Effector memory CD4-positive, alpha-beta T cell (primary cell): ENCODE measurements at regions not wholly inside any gene's neighbourhood (a gene's known extent, or its start where the extent isn't known, plus 50 kb on each side); places are given as distances from the start of the nearest gene placed in this dataset.
"Not testable (repeated sequence)": the region's sequence is repeated elsewhere in the genome, so short reads cannot be mapped to it uniquely, and the experiment has no call there.

Source experiments
- DNase-seq, 3 donors: peaks; one replicate each; pipeline ENCODE4 v3.0.0-alpha.2; 2020
- H3K27ac ChIP-seq: 2 replicates; pipeline ENCODE4 v1.7.0; 2013; ENCODE audit warnings: mild to moderate bottlenecking, low read length, moderate library complexity; ENCODE audit not compliant: insufficient read depth, poor library complexity, severe bottlenecking
- H3K27me3 ChIP-seq: replicated peaks from 2 replicates; pipeline ENCODE4 v1.7.0; 2013; ENCODE audit warnings: mild to moderate bottlenecking, low read length; ENCODE audit not compliant: insufficient read depth, control insufficient read depth, poor library complexity, severe bottlenecking
- H3K36me3 ChIP-seq: 2 replicates; pipeline ENCODE4 v1.7.0; 2013; ENCODE audit warnings: mild to moderate bottlenecking, low read length, moderate library complexity; ENCODE audit not compliant: control insufficient read depth, insufficient read depth
- H3K4me1 ChIP-seq: 2 replicates; pipeline ENCODE4 v1.7.0; 2013; ENCODE audit warnings: low read length, mild to moderate bottlenecking; ENCODE audit not compliant: control insufficient read depth, insufficient read depth, poor library complexity, severe bottlenecking
- H3K4me3 ChIP-seq: 2 replicates; pipeline ENCODE4 v1.7.0; 2013; ENCODE audit warnings: low read length, low read depth, mild to moderate bottlenecking; ENCODE audit not compliant: insufficient read depth, poor library complexity, severe bottlenecking
- H3K9me3 ChIP-seq: 2 replicates; pipeline ENCODE4 v1.7.0; 2013; ENCODE audit warnings: mild to moderate bottlenecking, low read length, moderate library complexity; ENCODE audit not compliant: control insufficient read depth

DNA sequence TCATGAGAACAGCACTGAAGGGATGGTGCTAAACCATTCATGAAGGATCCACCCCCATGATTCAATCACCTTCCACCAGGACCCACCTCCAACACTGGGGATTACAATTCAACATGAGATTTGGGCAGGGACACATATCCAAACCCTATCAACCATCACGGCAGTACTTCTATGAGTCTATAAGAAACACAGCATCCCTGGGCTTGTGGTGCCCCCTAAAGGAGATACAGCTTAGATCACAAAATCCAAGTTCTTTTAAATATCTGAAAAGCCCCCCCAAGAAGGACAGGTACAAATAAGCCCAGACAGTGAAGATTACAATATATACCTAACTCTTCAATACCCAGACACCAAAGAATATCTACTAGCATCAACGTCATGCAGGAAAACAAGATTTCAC is 233.7 kb upstream of the ADRA1B start:
- DNase-seq, result no peak
- H3K27ac ChIP-seq, result no peak overlapping the region
- no peaks in the 10 kb centered on the region for H3K36me3 ChIP-seq
- no peaks in the 10 kb centered on the region for H3K27me3 ChIP-seq
- H3K9me3 ChIP-seq, result no peaks in the 10 kb centered on the region
- H3K4me1 ChIP-seq, result no peaks in the 10 kb centered on the region
- H3K4me3 ChIP-seq, result no peak overlapping the region

DNA sequence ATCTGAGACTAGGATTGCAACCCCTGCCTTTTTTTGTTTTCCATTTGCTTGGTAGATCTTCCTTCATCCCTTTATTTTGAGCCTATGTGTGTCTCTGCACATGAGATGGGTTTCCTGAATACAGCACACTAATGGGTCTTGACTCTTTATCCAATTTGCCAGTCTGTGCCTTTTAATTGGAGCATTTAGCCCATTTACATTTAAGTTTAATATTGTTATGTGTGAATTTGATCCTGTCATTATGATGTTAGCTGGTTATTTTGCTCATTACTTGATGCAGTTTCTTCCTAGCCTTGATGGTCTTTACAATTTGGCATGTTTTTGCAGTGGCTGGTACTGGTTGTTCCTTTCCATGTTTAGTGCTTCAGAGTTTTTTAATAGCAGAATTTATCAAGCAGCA is 228.4 kb upstream of the ADRA1B start:
- not testable (repeated sequence) for H3K9me3 ChIP-seq, DNase-seq, H3K27me3 ChIP-seq, H3K4me3 ChIP-seq, H3K36me3 ChIP-seq, H3K4me1 ChIP-seq, H3K27ac ChIP-seq

DNA sequence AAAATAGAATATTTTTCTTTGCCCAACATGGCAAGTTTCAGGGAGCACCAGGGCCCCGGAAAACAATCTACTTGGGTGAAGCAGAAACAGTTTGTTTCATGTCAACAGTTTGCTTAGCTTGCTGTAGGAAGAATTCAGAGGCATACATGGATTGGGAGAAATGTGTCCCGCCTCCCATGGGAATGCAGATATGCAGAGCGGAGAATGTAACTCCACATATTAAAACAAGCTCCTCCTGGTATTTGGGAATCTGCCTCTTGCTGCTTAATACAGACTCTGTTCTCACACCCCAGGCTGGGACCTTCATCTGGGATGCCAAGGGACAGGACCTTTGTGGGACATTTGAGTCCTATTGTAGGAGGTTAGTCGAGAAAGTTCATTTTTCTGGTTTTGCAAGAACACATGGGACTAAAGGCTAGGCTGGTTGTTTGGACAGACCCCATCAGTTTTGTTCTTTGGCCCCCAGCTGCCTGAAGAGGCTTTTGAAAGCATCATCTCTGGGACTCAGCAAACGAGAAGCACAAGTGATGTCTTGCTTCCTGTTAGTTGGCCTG is 220.5 kb upstream of the ADRA1B start:
- DNase-seq, result no peak
- no peak overlapping the region for H3K4me3 ChIP-seq
- no peaks in the 10 kb centered on the region for H3K9me3 ChIP-seq
- no peak overlapping the region for H3K27ac ChIP-seq
- no peaks in the 10 kb centered on the region for H3K36me3 ChIP-seq
- H3K4me1 ChIP-seq, result no peaks in the 10 kb centered on the region
- no peaks in the 10 kb centered on the region for H3K27me3 ChIP-seq

DNA sequence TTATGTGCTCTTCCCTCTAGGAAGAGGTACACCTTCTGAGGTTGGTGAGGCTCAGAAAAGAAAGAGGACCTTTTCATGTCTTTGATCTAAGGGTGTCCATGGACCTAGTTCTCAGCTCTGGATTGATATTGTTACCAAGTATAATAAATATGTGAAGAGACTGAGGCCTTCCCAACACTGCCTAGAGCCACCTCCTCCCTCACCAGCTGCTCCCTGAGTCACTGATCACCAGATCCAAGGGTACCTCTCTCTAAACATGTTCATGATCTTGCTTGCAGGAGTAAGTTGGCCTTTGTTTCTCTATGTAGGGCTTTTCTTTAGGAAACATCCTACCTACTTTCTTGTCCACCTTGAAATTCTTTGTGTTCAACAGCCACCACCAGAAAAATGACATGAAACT is 218.8 kb upstream of the ADRA1B start:
- H3K9me3 ChIP-seq, result no peaks in the 10 kb centered on the region
- no peak overlapping the region for H3K27ac ChIP-seq
- DNase-seq, result no peak
- no peaks in the 10 kb centered on the region for H3K4me1 ChIP-seq
- H3K27me3 ChIP-seq, result no peaks in the 10 kb centered on the region
- H3K4me3 ChIP-seq, result no peak overlapping the region
- no peaks in the 10 kb centered on the region for H3K36me3 ChIP-seq

DNA sequence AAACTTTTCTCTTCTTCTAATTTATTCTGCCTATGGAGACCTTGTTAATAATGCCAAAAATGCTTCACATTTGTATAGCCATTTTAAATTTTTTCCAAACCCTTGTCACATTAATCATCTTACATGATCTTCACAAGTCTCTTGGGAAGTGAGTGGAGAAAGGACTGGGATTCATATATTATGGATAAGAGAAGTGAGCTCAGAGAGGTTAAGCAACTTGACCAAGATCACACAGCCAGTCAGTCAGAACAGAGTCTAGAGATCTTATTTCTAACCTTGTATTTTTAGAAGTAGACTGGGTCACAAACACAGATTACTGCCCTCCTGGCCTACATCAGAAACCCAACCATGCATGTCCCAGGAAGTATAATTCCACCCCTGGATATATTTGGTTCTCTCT is 218.0 kb upstream of the ADRA1B start:
- Histone ChIP-seq H3K27me3 (no peaks in the 10 kb centered on the region), H3K36me3 (no peaks in the 10 kb centered on the region), H3K4me3 (no peak overlapping the region), H3K9me3 (no peaks in the 10 kb centered on the region), H3K4me1 (no peaks in the 10 kb centered on the region), H3K27ac (no peak overlapping the region)
- DNase-seq, result no peak

DNA sequence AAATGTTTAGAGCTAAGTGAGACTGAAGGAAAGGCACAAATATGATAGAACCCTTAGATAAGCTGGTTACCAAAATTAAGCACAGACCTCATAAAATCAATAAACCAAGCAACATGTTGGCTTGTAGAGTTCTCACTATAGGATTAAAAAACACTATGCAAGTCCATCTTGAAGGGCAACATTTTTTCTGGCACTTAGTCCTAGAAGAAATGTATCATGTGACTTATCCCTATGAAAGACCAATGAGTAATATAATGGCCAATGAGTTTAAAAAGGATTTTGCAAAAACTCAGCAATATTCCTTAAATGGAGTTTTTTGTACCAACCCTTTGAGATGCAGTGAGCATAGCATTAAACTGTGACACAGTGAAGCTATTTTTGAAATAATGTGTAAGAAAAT is 216.3 kb upstream of the ADRA1B start:
- H3K4me3 ChIP-seq, result no peak overlapping the region
- no peaks in the 10 kb centered on the region for H3K27me3 ChIP-seq
- no peaks in the 10 kb centered on the region for H3K36me3 ChIP-seq
- no peaks in the 10 kb centered on the region for H3K4me1 ChIP-seq
- DNase-seq, result no peak
- H3K9me3 ChIP-seq, result no peaks in the 10 kb centered on the region
- H3K27ac ChIP-seq, result no peak overlapping the region

DNA sequence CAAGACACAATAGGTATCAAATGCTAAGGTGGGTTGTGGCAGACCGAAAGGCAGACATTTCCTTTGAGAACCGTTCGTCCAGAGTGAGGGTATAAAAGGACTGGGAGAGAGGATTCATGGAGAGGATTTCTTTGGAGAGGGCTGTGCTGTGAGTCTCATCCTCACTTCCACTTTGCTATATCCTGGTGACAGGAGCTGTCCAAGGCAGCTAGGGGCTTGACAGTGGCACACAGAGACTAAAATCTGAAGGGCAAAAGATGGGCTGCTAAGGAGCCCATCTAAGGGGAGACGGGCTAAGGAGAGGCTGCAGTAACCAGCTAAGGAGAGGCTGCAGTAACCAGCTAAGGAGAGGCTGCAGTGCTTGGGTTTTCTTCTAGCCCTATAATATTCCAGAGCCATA is 214.0 kb upstream of the ADRA1B start:
- no peak overlapping the region for H3K27ac ChIP-seq
- no peaks in the 10 kb centered on the region for H3K9me3 ChIP-seq
- DNase-seq, result no peak
- no peak overlapping the region for H3K4me3 ChIP-seq
- no peaks in the 10 kb centered on the region for H3K4me1 ChIP-seq
- H3K36me3 ChIP-seq, result no peaks in the 10 kb centered on the region
- H3K27me3 ChIP-seq, result no peaks in the 10 kb centered on the region

DNA sequence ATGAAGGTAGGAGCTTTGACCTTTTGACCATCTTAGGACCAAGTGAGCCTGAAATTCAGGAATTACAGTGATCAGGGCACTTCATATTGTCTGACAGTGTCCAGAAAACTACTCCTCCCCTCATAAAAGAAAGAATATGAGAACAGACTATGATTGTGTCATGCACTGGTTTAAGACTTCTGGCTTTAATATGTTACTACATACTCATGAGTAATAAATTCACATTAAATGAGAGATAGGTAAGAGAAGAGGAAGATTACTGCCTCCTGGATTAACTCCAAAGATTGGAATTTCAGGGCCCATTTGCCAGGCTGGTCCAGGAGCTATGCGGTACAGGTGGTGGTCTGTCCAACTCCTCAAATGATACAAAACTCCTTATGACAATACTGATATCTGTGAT is 213.5 kb upstream of the ADRA1B start:
- DNase-seq, result no peak
- H3K27ac ChIP-seq, result no peak overlapping the region
- H3K4me3 ChIP-seq, result no peak overlapping the region
- H3K27me3 ChIP-seq, result no peaks in the 10 kb centered on the region
- no peaks in the 10 kb centered on the region for H3K36me3 ChIP-seq
- no peaks in the 10 kb centered on the region for H3K9me3 ChIP-seq
- no peaks in the 10 kb centered on the region for H3K4me1 ChIP-seq

DNA sequence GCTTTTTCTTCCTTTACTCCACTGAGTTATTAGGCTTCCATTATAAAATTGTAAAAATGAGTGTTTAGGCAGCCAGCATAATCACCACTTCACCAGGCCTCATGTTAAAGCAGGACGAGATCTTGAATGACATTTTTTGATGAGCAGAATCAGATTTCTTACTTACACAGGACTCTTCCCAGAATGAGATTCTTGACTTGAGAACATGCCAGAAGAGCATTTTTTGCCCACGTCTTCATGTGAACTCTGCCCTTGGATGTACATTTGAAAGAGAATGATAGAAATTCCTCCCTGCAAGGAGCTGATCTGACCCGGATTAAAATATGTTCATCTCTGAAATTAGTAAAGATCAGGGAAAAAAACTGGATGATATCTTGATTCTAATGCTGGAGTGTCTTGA is 212.1 kb upstream of the ADRA1B start:
- H3K4me1 ChIP-seq, result no peaks in the 10 kb centered on the region
- no peak for DNase-seq
- H3K9me3 ChIP-seq, result no peaks in the 10 kb centered on the region
- no peak overlapping the region for H3K4me3 ChIP-seq
- no peaks in the 10 kb centered on the region for H3K27me3 ChIP-seq
- H3K27ac ChIP-seq, result no peak overlapping the region
- H3K36me3 ChIP-seq, result no peaks in the 10 kb centered on the region

DNA sequence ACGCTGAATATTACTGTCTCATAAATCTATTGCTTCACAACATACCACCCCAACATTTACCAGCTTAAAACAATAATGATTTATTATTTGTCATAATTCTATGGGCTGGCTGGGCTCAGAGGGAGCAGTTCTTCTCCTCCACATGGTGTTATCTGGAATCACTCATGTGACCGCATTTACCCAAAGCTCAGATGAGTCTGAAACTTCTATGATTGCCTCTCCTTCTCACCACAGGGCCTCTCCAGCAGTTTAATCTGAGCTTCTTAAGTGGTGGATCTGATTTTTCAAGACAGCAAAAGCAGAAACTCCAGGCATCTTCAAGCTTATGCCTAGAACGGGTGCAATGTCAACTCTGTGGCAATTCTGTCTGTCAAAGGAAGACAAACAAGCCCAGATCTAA is 210.3 kb upstream of the ADRA1B start:
- no peaks in the 10 kb centered on the region for H3K27me3 ChIP-seq
- no peak overlapping the region for H3K4me3 ChIP-seq
- H3K9me3 ChIP-seq, result no peaks in the 10 kb centered on the region
- H3K36me3 ChIP-seq, result no peaks in the 10 kb centered on the region
- no peak overlapping the region for H3K27ac ChIP-seq
- DNase-seq, result no peak
- H3K4me1 ChIP-seq, result no peaks in the 10 kb centered on the region

DNA sequence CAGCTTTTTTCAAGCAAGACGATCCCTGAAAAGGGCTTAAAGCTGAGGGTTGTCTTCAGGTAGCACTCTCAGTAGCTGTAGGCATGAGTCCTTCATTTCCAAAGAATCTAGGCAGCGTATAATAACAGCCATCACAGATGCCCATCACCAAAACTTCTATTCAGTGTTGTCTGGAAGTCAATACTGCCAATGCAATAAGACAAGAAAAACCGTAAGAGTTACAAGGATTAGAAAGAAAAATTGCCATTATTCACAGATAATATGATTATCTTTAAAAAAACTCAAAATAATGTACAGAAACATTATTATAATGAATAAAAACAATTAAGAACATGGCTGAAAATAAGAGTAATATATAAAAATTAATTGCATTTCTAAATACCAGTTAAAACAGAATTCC is 208.2 kb upstream of the ADRA1B start:
- H3K9me3 ChIP-seq, result no peaks in the 10 kb centered on the region
- no peak overlapping the region for H3K27ac ChIP-seq
- H3K4me3 ChIP-seq, result no peak overlapping the region
- no peaks in the 10 kb centered on the region for H3K4me1 ChIP-seq
- no peak for DNase-seq
- H3K27me3 ChIP-seq, result no peaks in the 10 kb centered on the region
- H3K36me3 ChIP-seq, result no peaks in the 10 kb centered on the region
